HEK293 (cell line): ENCODE measurements at regions not wholly inside any gene's neighbourhood (a gene's known extent, or its start where the extent isn't known, plus 50 kb on each side); places are given as distances from the start of the nearest gene placed in this dataset.

Experiments used
- CTCF ChIA-PET: fragments of 350-600 bp; formaldehyde crosslinking; extraction: SDS; loops from one replicate; lab custom pipeline; 2021; ENCODE audit warnings: antibody characterized with exemption; lab: Yijun Ruan, JAX
- POLR2A ChIA-PET: fragments of 300-600 bp; formaldehyde crosslinking; extraction: SDS; loops from one replicate; lab custom pipeline; 2020; ENCODE audit warnings: antibody characterized with exemption, inconsistent platforms; lab: Yijun Ruan, JAX
- H3K27ac ChIP-seq: fragments of 200-500 bp; sonication (Bioruptor generic); 2 replicates; pipeline ENCODE4 v1.5.1; 2014; ENCODE audit warnings: low read depth, low read length, control low read depth, inconsistent platforms; ENCODE audit errors: extremely low read depth
- H3K36me3 ChIP-seq, 2 experiments: fragments of 200-500 bp in 1 of 2; sonication (Bioruptor generic) in 1 of 2; 1 replicate in 1 of 2; 2 replicates in 1 of 2; pipeline ENCODE4 v1.5.1; 2014 to 2017; ENCODE audit warnings: inconsistent platforms in 2 of 2, low read length in 2 of 2; ENCODE audit not compliant: control insufficient read depth in 2 of 2, insufficient read depth in 1 of 2
- H3K4me1 ChIP-seq: fragments of 200-500 bp; sonication (Bioruptor generic); 2 replicates; pipeline ENCODE4 v1.5.1; 2014; ENCODE audit warnings: mild to moderate bottlenecking, low read length, inconsistent platforms; ENCODE audit not compliant: control insufficient read depth, insufficient read depth
- H3K4me3 ChIP-seq: 2 replicates; pipeline ENCODE4 v1.5.1; 2011; ENCODE audit warnings: low read depth, mild to moderate bottlenecking, control low read depth, low read length, moderate library complexity
- H3K9me3 ChIP-seq: fragments of 200-500 bp; sonication (Bioruptor generic); 2 replicates; pipeline ENCODE4 v1.5.1; 2014; ENCODE audit warnings: low read depth, low read length, inconsistent platforms; ENCODE audit not compliant: control insufficient read depth, insufficient read depth
- BCL6B ChIP-seq: fragments of 450-650 bp; formaldehyde crosslinking; IDR thresholded peaks from 2 replicates; pipeline ENCODE4 v1.5.1; 2017; ENCODE audit warnings: missing biosample characterization, missing genetic modification characterization
- HIC1 ChIP-seq: fragments of 450-650 bp; formaldehyde crosslinking; IDR thresholded peaks from 2 replicates; pipeline ENCODE4 v1.5.1; 2016; ENCODE audit warnings: missing biosample characterization, missing genetic modification characterization
- ZBTB11 ChIP-seq: fragments of 450-650 bp; formaldehyde crosslinking; conservative IDR thresholded peaks from 2 replicates; pipeline ENCODE4 v1.5.1; 2016; ENCODE audit warnings: low read depth, missing biosample characterization, missing genetic modification characterization
- ZNF214 ChIP-seq: fragments of 450-650 bp; formaldehyde crosslinking; IDR thresholded peaks from 2 replicates; pipeline ENCODE4 v1.5.1; 2017; ENCODE audit warnings: missing biosample characterization, mild to moderate bottlenecking, missing genetic modification characterization, borderline replicate concordance
- ZNF274 ChIP-seq, 2 experiments: fragments of 200-500 bp in 1 of 2; fragments of 450-650 bp in 1 of 2; sonication (Bioruptor generic) in 1 of 2; formaldehyde crosslinking in 1 of 2; IDR thresholded peaks; 2 replicates each; pipeline versions ENCODE4 v1.5.1 to v1.6.1; 2014 to 2016; ENCODE audit warnings: borderline replicate concordance in 1 of 2, inconsistent platforms in 1 of 2, low read length in 1 of 2, missing biosample characterization in 1 of 2, missing genetic modification characterization in 1 of 2
- ZNF423 ChIP-seq: fragments of 450-650 bp; formaldehyde crosslinking; IDR thresholded peaks from 2 replicates; pipeline ENCODE4 v1.5.1; 2016; ENCODE audit warnings: missing biosample characterization, missing genetic modification characterization
- ZNF501 ChIP-seq: fragments of 450-650 bp; formaldehyde crosslinking; IDR thresholded peaks from 2 replicates; pipeline ENCODE4 v1.5.1; 2016; ENCODE audit warnings: missing biosample characterization, missing genetic modification characterization
- ZNF514 ChIP-seq: fragments of 450-650 bp; formaldehyde crosslinking; IDR thresholded peaks from 2 replicates; pipeline ENCODE4 v1.5.1; 2016; ENCODE audit warnings: missing biosample characterization, missing genetic modification characterization
- ZXDB ChIP-seq: fragments of 450-650 bp; formaldehyde crosslinking; IDR thresholded peaks from 2 replicates; pipeline ENCODE4 v1.5.1; 2016; ENCODE audit warnings: missing biosample characterization, missing genetic modification characterization
- TF ChIP-seq, protein P1 (sequence below): fragments of 450-650 bp; formaldehyde crosslinking; IDR thresholded peaks from 2 replicates; pipeline ENCODE4 v1.5.1; 2016; ENCODE audit warnings: missing biosample characterization, missing genetic modification characterization, borderline replicate concordance

DNA sequence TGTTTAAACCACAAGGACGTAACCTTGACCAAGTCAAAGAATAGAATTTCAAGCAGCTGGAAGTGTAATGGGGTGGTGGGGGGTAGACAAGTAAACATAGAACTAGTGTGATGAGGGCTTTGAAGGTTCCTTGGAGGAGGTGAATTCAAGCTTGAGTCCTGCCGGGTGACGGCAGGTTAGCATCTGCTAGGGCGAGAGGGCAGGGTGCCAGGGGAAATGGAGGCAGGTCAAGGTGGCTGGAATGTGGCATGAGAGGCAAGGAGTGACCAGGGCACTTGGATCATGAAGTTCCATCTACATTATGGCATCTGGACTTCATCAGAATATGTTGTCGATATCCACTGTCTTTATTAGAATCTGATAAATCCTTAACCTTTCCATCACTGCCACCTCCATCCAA, 207.5 kb upstream of the SLC35B3 start:
- Histone ChIP-seq H3K27ac (no peak overlapping the region), H3K9me3 (no peaks in the 10 kb centered on the region), H3K4me3 (no peak overlapping the region), H3K4me1 (0 out of 2 replicates have a peak, but pooled peaks cover 4% of the 10 kb centered on the region), H3K36me3 (no peaks in the 10 kb centered on the region)
- ChIA-PET CTCF (interaction anchor here (0.5 kb wide), 1 partner anchor 53 kb away, joined by 3 read pairs; no protein-coding TSS in a partner anchor), POLR2A (no interaction called here)
- TF ChIP-seq ZNF501 (tag by site-specific recombination) (no peak), ZNF274 (IDR thresholded peaks at IDR 0.05; ENCODE audit: low read length) (no peak), ZNF274 (tag by site-specific recombination; IDR thresholded peaks at IDR 0.05; ENCODE audit: borderline replicate concordance) (no peak)

DNA sequence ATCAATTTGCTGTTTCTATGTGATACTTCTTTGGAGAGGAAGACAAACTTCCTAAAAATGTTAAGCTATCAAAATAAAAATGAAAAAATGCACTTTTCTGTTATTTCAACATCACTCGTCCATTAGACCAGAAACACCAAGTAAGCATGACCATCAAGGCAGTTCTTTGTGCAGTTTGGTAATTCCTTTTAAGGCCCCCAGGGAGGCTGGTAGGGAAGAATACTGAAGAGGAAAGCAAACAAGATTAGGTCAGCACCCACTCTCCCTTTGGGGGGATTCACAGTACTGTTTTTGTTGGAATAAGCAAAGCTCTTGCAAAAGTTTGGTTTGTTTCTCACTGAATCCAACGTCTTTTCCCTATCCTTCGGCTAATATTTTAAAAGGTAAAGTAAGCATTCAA, 206.8 kb upstream of the SLC35B3 start:
- 0 out of 2 replicates have a peak, but pooled peaks cover 4% of the 10 kb centered on the region for H3K4me1 ChIP-seq
- H3K9me3 ChIP-seq: no peaks in the 10 kb centered on the region
- no peaks in the 10 kb centered on the region for H3K36me3 ChIP-seq
- POLR2A ChIA-PET: no interaction called here
- H3K27ac ChIP-seq: no peak overlapping the region
- CTCF ChIA-PET: interaction anchor here (0.5 kb wide), 1 partner anchor 53 kb away, joined by 3 read pairs; no protein-coding TSS in a partner anchor
- no peak for TF ChIP-seq ZNF214
- TF ChIP-seq, protein P1, sequence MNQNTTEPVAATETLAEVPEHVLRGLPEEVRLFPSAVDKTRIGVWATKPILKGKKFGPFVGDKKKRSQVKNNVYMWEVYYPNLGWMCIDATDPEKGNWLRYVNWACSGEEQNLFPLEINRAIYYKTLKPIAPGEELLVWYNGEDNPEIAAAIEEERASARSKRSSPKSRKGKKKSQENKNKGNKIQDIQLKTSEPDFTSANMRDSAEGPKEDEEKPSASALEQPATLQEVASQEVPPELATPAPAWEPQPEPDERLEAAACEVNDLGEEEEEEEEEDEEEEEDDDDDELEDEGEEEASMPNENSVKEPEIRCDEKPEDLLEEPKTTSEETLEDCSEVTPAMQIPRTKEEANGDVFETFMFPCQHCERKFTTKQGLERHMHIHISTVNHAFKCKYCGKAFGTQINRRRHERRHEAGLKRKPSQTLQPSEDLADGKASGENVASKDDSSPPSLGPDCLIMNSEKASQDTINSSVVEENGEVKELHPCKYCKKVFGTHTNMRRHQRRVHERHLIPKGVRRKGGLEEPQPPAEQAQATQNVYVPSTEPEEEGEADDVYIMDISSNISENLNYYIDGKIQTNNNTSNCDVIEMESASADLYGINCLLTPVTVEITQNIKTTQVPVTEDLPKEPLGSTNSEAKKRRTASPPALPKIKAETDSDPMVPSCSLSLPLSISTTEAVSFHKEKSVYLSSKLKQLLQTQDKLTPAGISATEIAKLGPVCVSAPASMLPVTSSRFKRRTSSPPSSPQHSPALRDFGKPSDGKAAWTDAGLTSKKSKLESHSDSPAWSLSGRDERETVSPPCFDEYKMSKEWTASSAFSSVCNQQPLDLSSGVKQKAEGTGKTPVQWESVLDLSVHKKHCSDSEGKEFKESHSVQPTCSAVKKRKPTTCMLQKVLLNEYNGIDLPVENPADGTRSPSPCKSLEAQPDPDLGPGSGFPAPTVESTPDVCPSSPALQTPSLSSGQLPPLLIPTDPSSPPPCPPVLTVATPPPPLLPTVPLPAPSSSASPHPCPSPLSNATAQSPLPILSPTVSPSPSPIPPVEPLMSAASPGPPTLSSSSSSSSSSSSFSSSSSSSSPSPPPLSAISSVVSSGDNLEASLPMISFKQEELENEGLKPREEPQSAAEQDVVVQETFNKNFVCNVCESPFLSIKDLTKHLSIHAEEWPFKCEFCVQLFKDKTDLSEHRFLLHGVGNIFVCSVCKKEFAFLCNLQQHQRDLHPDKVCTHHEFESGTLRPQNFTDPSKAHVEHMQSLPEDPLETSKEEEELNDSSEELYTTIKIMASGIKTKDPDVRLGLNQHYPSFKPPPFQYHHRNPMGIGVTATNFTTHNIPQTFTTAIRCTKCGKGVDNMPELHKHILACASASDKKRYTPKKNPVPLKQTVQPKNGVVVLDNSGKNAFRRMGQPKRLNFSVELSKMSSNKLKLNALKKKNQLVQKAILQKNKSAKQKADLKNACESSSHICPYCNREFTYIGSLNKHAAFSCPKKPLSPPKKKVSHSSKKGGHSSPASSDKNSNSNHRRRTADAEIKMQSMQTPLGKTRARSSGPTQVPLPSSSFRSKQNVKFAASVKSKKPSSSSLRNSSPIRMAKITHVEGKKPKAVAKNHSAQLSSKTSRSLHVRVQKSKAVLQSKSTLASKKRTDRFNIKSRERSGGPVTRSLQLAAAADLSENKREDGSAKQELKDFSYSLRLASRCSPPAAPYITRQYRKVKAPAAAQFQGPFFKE: no peak
- TF ChIP-seq ZNF514 (tag by site-specific recombination): no peak
- TF ChIP-seq ZNF423 (tag by site-specific recombination): no peak
- no peak for TF ChIP-seq HIC1 (tag by site-specific recombination)
- no peak for TF ChIP-seq ZBTB11 (tag by site-specific recombination)
- no peak for TF ChIP-seq ZXDB (tag by site-specific recombination)
- no peak for TF ChIP-seq BCL6B
- no peak overlapping the region for H3K4me3 ChIP-seq
